RWPE2 (cell line): ENCODE measurements at regions not wholly inside any gene's neighbourhood (a gene's known extent, or its start where the extent isn't known, plus 50 kb on each side); places are given as distances from the start of the nearest gene placed in this dataset.
"Not testable (repeated sequence)": the region's sequence is repeated elsewhere in the genome, so short reads cannot be mapped to it uniquely, and the experiment has no call there.

ENCODE experiments used
- ATAC-seq: fragments of 200-7000 bp; cut with Tn5 transposase; 3 replicates; pipeline ENCODE4 v1.9.1; 2021; ENCODE audit warnings: low read depth
- DNase-seq: peaks from one replicate; pipeline ENCODE4 v3.0.0-alpha.2; 2020; ENCODE audit warnings: low spot score
- H3K27ac ChIP-seq: fragments of 450-650 bp; 2 replicates; pipeline ENCODE4 v1.5.1; 2017; ENCODE audit warnings: mild to moderate bottlenecking; ENCODE audit not compliant: poor library complexity, severe bottlenecking
- H3K27me3 ChIP-seq: fragments of 250-450 bp; sonication (Bioruptor Pico); 2 replicates; pipeline ENCODE4 v1.5.1; 2021; ENCODE audit warnings: mild to moderate bottlenecking, moderate library complexity; ENCODE audit not compliant: insufficient read depth, poor library complexity, severe bottlenecking
- H3K36me3 ChIP-seq: fragments of 250-450 bp; sonication (Bioruptor Pico); 2 replicates; pipeline ENCODE4 v1.5.1; 2020; ENCODE audit warnings: low read depth, mild to moderate bottlenecking, moderate library complexity
- H3K4me1 ChIP-seq: fragments of 250-450 bp; sonication (Bioruptor Pico); 2 replicates; pipeline ENCODE4 v1.5.1; 2021; ENCODE audit warnings: mild to moderate bottlenecking, moderate library complexity; ENCODE audit not compliant: insufficient read depth, poor library complexity, severe bottlenecking
- H3K4me3 ChIP-seq: fragments of 250-450 bp; sonication (Bioruptor Pico); 2 replicates; pipeline ENCODE4 v1.5.1; 2021; ENCODE audit warnings: mild to moderate bottlenecking, moderate library complexity; ENCODE audit not compliant: severe bottlenecking
- H3K9me3 ChIP-seq: fragments of 250-450 bp; sonication (Bioruptor Pico); 2 replicates; pipeline ENCODE4 v1.5.1; 2021; ENCODE audit warnings: mild to moderate bottlenecking, moderate library complexity; ENCODE audit not compliant: severe bottlenecking
- CTCF ChIP-seq: fragments of 450-650 bp; IDR thresholded peaks from one replicate; pipeline ENCODE4 v1.5.1; 2017; ENCODE audit warnings: mild to moderate bottlenecking, moderate library complexity; ENCODE audit not compliant: poor library complexity, severe bottlenecking

- no peaks in the 10 kb centered on the region for H3K9me3 ChIP-seq
- H3K27ac ChIP-seq = no peak overlapping the region
- ATAC-seq = no peak
- H3K4me1 ChIP-seq = peaks cover 15% of the 10 kb centered on the region
- no peaks in the 10 kb centered on the region for H3K36me3 ChIP-seq
- no peak for DNase-seq
- no peaks in the 10 kb centered on the region for H3K27me3 ChIP-seq
- no peak overlapping the region for H3K4me3 ChIP-seq
- no peak for TF ChIP-seq CTCF
Observed at GRCh38 chrX:150086371-150086770, 148.1 kb upstream of the EOLA2 start.

- Histone ChIP-seq H3K4me1 (peaks cover 15% of the 10 kb centered on the region), H3K4me3 (no peak overlapping the region), H3K36me3 (no peaks in the 10 kb centered on the region), H3K9me3 (no peaks in the 10 kb centered on the region), H3K27ac (no peak overlapping the region), H3K27me3 (no peaks in the 10 kb centered on the region)
- ATAC-seq (no peak), DNase-seq (no peak)
- TF ChIP-seq CTCF = no peak
Observed at GRCh38 chrX:150087612-150088011, 149.3 kb upstream of the EOLA2 start.

GRCh38 chrX:150088042-150088441, 149.8 kb upstream of the EOLA2 start:
- no peak for DNase-seq
- no peak for TF ChIP-seq CTCF
- no peak overlapping the region for H3K27ac ChIP-seq
- H3K27me3 ChIP-seq = no peaks in the 10 kb centered on the region
- no peak for ATAC-seq
- no peaks in the 10 kb centered on the region for H3K36me3 ChIP-seq
- H3K4me1 ChIP-seq = peaks cover 15% of the 10 kb centered on the region
- H3K4me3 ChIP-seq = no peak overlapping the region
- H3K9me3 ChIP-seq = no peaks in the 10 kb centered on the region

- H3K4me1 ChIP-seq = peaks cover 15% of the 10 kb centered on the region
- no peak for ATAC-seq
- no peaks in the 10 kb centered on the region for H3K9me3 ChIP-seq
Observed at GRCh38 chrX:150088766-150089518, 150.7 kb upstream of the EOLA2 start.

GRCh38 chrX:150091300-150091699, 153.0 kb upstream of the EOLA2 start:
- H3K27me3 ChIP-seq, H3K9me3 ChIP-seq, H3K4me1 ChIP-seq, DNase-seq, H3K27ac ChIP-seq, ATAC-seq, H3K36me3 ChIP-seq, H3K4me3 ChIP-seq: not testable (repeated sequence)

More at GRCh38 chrX:150088766-150089518, 150.7 kb upstream of the EOLA2 start:
- DNase-seq = no peak
- no peak for TF ChIP-seq CTCF
- no peak overlapping the region for H3K27ac ChIP-seq
- no peaks in the 10 kb centered on the region for H3K36me3 ChIP-seq
- no peaks in the 10 kb centered on the region for H3K27me3 ChIP-seq
- H3K4me3 ChIP-seq = no peak overlapping the region
